Body of pancreas (tissue), 4 donors: ENCODE measurements at regions not wholly inside any gene's neighbourhood (a gene's known extent, or its start where the extent isn't known, plus 50 kb on each side); places are given as distances from the start of the nearest gene placed in this dataset.

Experiments used
- POLR2A ChIP-seq, 3 donors: fragments of 450-650 bp; IDR thresholded peaks; one replicate each; pipeline ENCODE4 v1.6.1; 2016; ENCODE audit warnings: antibody characterized with exemption in 3 of 3, mild to moderate bottlenecking in 2 of 3
- TF ChIP-seq, protein P1 (sequence below), 7 experiments: fragments of 450-650 bp in 4 of 7; fragments of 200-600 bp in 3 of 7; sonication (generic) in 3 of 7; IDR thresholded peaks; one replicate each; pipeline ENCODE4 v1.5.1; 2016 to 2019; ENCODE audit warnings: antibody characterized with exemption in 7 of 7

DNA sequence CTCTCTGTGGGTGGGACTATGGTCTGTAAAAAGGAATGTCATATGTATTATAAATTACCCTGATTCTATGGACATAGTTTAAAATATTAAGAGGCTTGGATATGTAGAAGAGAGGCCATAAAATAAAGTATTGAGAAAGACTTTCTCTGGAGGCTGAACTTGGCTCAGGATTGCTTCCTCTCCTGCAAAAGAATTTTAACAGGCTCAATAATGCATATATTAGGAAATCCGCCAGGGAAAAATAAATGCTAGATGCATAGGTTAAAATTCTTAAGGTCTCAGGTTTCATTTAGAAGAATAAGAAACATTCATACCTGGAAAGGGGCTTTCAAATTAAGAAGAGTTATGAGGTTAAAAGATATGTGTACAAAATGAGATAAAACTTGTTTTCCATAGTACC, 424.3 kb downstream of the ARAP2 start:
- TF ChIP-seq, protein P1, sequence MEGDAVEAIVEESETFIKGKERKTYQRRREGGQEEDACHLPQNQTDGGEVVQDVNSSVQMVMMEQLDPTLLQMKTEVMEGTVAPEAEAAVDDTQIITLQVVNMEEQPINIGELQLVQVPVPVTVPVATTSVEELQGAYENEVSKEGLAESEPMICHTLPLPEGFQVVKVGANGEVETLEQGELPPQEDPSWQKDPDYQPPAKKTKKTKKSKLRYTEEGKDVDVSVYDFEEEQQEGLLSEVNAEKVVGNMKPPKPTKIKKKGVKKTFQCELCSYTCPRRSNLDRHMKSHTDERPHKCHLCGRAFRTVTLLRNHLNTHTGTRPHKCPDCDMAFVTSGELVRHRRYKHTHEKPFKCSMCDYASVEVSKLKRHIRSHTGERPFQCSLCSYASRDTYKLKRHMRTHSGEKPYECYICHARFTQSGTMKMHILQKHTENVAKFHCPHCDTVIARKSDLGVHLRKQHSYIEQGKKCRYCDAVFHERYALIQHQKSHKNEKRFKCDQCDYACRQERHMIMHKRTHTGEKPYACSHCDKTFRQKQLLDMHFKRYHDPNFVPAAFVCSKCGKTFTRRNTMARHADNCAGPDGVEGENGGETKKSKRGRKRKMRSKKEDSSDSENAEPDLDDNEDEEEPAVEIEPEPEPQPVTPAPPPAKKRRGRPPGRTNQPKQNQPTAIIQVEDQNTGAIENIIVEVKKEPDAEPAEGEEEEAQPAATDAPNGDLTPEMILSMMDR (IDR thresholded peaks at IDR 0.05), result no peak
- TF ChIP-seq POLR2A (IDR thresholded peaks at IDR 0.05), result no peak
